Hematopoietic multipotent progenitor cell treated with erythropoietin and hydrocortisone succinate and interleukin-3 and kit ligand, for 8 days (in vitro differentiated cells): ENCODE measurements at regions not wholly inside any gene's neighbourhood (a gene's known extent, or its start where the extent isn't known, plus 50 kb on each side); places are given as distances from the start of the nearest gene placed in this dataset.
A peak's percentile ranks its signal among the peaks of the same experiment; 100 is the strongest.

Source experiments
- DNase-seq: peaks from one replicate; pipeline ENCODE4 v3.0.0-alpha.2; 2015

- no peak for DNase-seq
Observed at GRCh38 chr18:45274026-45274425, 341.2 kb upstream of the SLC14A2 start.

GRCh38 chr18:45275367-45276113 lies 339.7 kb upstream of the SLC14A2 start:
- peak; percentile 53 for DNase-seq

- no peak for DNase-seq
Observed at GRCh38 chr18:45276878-45277277, 338.4 kb upstream of the SLC14A2 start.

GRCh38 chr18:45277908-45278307 lies 337.4 kb upstream of the SLC14A2 start:
- no peak for DNase-seq

GRCh38 chr18:45280481-45281276 lies 334.6 kb upstream of the SLC14A2 start:
- no peak for DNase-seq

- peak; percentile 40 for DNase-seq
Observed at GRCh38 chr18:45282101-45282812, 333.0 kb upstream of the SLC14A2 start.

GRCh38 chr18:45284174-45284573 lies 331.1 kb upstream of the SLC14A2 start:
- DNase-seq = no peak

GRCh38 chr18:45284851-45285250 lies 330.4 kb upstream of the SLC14A2 start:
- DNase-seq = no peak

- no peak for DNase-seq
Observed at GRCh38 chr18:45285251-45285650, 330.0 kb upstream of the SLC14A2 start.

GRCh38 chr18:45286431-45286830 lies 328.8 kb upstream of the SLC14A2 start:
- no peak for DNase-seq

- no peak for DNase-seq
Observed at GRCh38 chr18:45287531-45287930, 327.7 kb upstream of the SLC14A2 start.

GRCh38 chr18:45290364-45290763 lies 324.9 kb upstream of the SLC14A2 start:
- no peak for DNase-seq

GRCh38 chr18:45291621-45292615 lies 323.4 kb upstream of the SLC14A2 start:
- DNase-seq = no peak

GRCh38 chr18:45295388-45295787 lies 319.9 kb upstream of the SLC14A2 start:
- no peak for DNase-seq

GRCh38 chr18:45298986-45299385 lies 316.3 kb upstream of the SLC14A2 start:
- DNase-seq = no peak

- no peak for DNase-seq
Observed at GRCh38 chr18:45303026-45303425, 312.2 kb upstream of the SLC14A2 start.

- DNase-seq = no peak
Observed at GRCh38 chr18:45304558-45304957, 310.7 kb upstream of the SLC14A2 start.

GRCh38 chr18:45312555-45313126 lies 302.6 kb upstream of the SLC14A2 start:
- no peak for DNase-seq

- no peak for DNase-seq
Observed at GRCh38 chr18:45316127-45316526, 299.1 kb upstream of the SLC14A2 start.

- DNase-seq = no peak
Observed at GRCh38 chr18:45317948-45318640, 297.2 kb upstream of the SLC14A2 start.

GRCh38 chr18:45320724-45321123 lies 294.6 kb upstream of the SLC14A2 start:
- DNase-seq = no peak
